Smooth muscle cell (in vitro differentiated cells): ENCODE measurements at regions not wholly inside any gene's neighbourhood (a gene's known extent, or its start where the extent isn't known, plus 50 kb on each side); places are given as distances from the start of the nearest gene placed in this dataset.

Source experiments
- DNase-seq: peaks from one replicate; lab custom pipeline; 2025; ENCODE audit not compliant: unreplicated experiment; lab: John Stamatoyannopoulos, UW
- H2AFZ ChIP-seq: fragments of 200-600 bp; sonication (generic); 2 replicates; pipeline ENCODE4 v1.6.0; 2016; ENCODE audit warnings: antibody characterized with exemption, low read depth, mild to moderate bottlenecking
- H3F3A ChIP-seq: fragments of 200-600 bp; sonication (generic); 2 replicates; pipeline ENCODE4 v1.6.0; 2017; ENCODE audit warnings: antibody characterized with exemption, low read depth
- H3K27ac ChIP-seq: fragments of 200-600 bp; sonication (generic); 2 replicates; pipeline ENCODE4 v1.5.1; 2016; ENCODE audit warnings: low read depth, mild to moderate bottlenecking
- H3K27me3 ChIP-seq: fragments of 200-600 bp; sonication (generic); 2 replicates; pipeline ENCODE4 v1.6.1; 2016; ENCODE audit warnings: low read depth, mild to moderate bottlenecking
- H3K36me3 ChIP-seq: fragments of 200-600 bp; sonication (generic); 2 replicates; pipeline ENCODE4 v1.5.1; 2016; ENCODE audit warnings: low read depth
- H3K4me1 ChIP-seq: fragments of 200-600 bp; sonication (generic); 2 replicates; pipeline ENCODE4 v1.5.1; 2016; ENCODE audit warnings: low read depth
- H3K4me2 ChIP-seq: fragments of 200-600 bp; sonication (generic); 2 replicates; pipeline ENCODE4 v1.6.0; 2016; ENCODE audit warnings: mild to moderate bottlenecking
- H3K4me3 ChIP-seq: fragments of 200-600 bp; sonication (generic); 2 replicates; pipeline ENCODE4 v1.5.1; 2016; ENCODE audit warnings: mild to moderate bottlenecking
- H3K79me2 ChIP-seq: fragments of 200-600 bp; sonication (generic); 2 replicates; pipeline ENCODE4 v1.6.0; 2016; ENCODE audit warnings: low read depth, mild to moderate bottlenecking
- H3K9ac ChIP-seq: fragments of 200-600 bp; sonication (generic); 2 replicates; pipeline ENCODE4 v1.6.0; 2016; ENCODE audit warnings: low read depth
- H3K9me3 ChIP-seq: fragments of 200-600 bp; sonication (generic); replicated peaks from 2 replicates; pipeline ENCODE4 v1.5.1; 2016; ENCODE audit warnings: low read depth
- H4K20me1 ChIP-seq: fragments of 200-600 bp; sonication (generic); 2 replicates; pipeline ENCODE4 v1.6.0; 2016; ENCODE audit warnings: low read depth
- CTCF ChIP-seq: fragments of 200-600 bp; sonication (generic); IDR thresholded peaks from 2 replicates; pipeline ENCODE4 v1.5.1; 2017; ENCODE audit warnings: borderline replicate concordance, mild to moderate bottlenecking, antibody characterized with exemption; ENCODE audit not compliant: insufficient read depth, poor library complexity, severe bottlenecking
- WGBS: methylation state at CpG from one replicate; pipeline ENCODE4 v1.1.7; 2016; ENCODE audit warnings: low lambda C conversion rate; 5-methylcytosine and 5-hydroxymethylcytosine counted together

- Histone ChIP-seq H3K27me3 (no peaks in the 10 kb centered on the region), H3K79me2 (no peaks in the 10 kb centered on the region), H2AFZ (no peak overlapping the region), H3K4me1 (no peaks in the 10 kb centered on the region), H3K27ac (no peak overlapping the region), H3K9ac (no peak overlapping the region), H4K20me1 (no peaks in the 10 kb centered on the region), H3F3A (no peaks in the 10 kb centered on the region), H3K4me2 (no peak overlapping the region), H3K4me3 (no peak overlapping the region), H3K9me3 (no peaks in the 10 kb centered on the region), H3K36me3 (no peaks in the 10 kb centered on the region)
- no peak for DNase-seq
- 82% methylated on average over 3 of the region's 3 CpGs for WGBS
- TF ChIP-seq CTCF: peak; percentile 12
Observed at GRCh38 chr10:111856631-111857030, 326.9 kb downstream of the GPAM start.

DNA sequence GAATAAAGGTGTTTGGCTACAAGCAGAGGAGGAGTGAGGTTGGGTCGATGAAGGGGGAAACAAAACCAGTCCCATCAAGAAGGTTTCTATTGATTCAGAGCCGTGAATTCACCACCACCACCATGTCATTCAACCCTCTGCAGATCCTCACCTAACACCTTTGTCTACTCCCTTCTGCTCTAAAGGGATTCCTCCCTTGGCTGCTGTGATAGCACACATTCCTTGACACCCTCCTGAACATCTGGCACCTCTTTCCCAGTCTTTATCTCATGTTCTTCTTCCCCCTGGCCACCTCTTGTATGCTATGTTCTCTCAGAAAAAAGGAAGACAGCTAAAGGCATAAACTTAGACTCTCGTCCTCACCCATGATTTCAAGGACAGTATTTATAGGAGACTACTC is 318.0 kb downstream of the GPAM start:
- H3K4me1 ChIP-seq: no peaks in the 10 kb centered on the region
- DNase-seq: no peak
- no peak for TF ChIP-seq CTCF
- no peaks in the 10 kb centered on the region for H4K20me1 ChIP-seq
- H3K9me3 ChIP-seq: no peaks in the 10 kb centered on the region
- H3K4me3 ChIP-seq: no peak overlapping the region
- WGBS: 80% methylated on average over 3 of the region's 3 CpGs
- H3K4me2 ChIP-seq: no peak overlapping the region
- no peaks in the 10 kb centered on the region for H3K36me3 ChIP-seq
- H2AFZ ChIP-seq: no peak overlapping the region
- no peaks in the 10 kb centered on the region for H3K27me3 ChIP-seq
- no peak overlapping the region for H3K27ac ChIP-seq
- no peak overlapping the region for H3K9ac ChIP-seq
- H3F3A ChIP-seq: no peaks in the 10 kb centered on the region
- no peaks in the 10 kb centered on the region for H3K79me2 ChIP-seq

DNA sequence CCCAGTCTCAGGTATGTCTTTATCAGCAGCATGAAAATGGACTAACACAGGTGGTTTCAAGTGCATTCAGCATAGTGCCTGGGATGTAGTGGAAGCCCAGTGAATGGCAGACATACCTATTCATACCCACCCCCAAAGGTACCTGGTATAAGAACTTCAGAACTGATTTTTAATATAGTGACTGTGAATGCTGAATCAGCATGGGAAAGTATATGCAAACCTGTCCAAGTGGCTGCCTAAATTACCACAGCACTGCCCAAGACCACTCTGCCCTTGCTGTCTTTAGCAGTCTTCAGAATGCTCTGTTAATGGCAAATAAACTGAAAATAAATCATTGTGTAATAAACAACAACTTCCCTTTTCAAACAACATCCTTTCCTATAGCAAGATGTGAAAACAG is 312.1 kb downstream of the GPAM start:
- no peak overlapping the region for H3K27ac ChIP-seq
- H3K36me3 ChIP-seq: no peaks in the 10 kb centered on the region
- H3K4me3 ChIP-seq: no peak overlapping the region
- H2AFZ ChIP-seq: no peak overlapping the region
- no peak for DNase-seq
- H3K4me2 ChIP-seq: no peak overlapping the region
- no peaks in the 10 kb centered on the region for H3K79me2 ChIP-seq
- no peak overlapping the region for H3K9ac ChIP-seq
- no peaks in the 10 kb centered on the region for H3F3A ChIP-seq
- H3K9me3 ChIP-seq: no peaks in the 10 kb centered on the region
- no peaks in the 10 kb centered on the region for H4K20me1 ChIP-seq
- no peaks in the 10 kb centered on the region for H3K4me1 ChIP-seq
- no peak for TF ChIP-seq CTCF
- no peaks in the 10 kb centered on the region for H3K27me3 ChIP-seq

DNA sequence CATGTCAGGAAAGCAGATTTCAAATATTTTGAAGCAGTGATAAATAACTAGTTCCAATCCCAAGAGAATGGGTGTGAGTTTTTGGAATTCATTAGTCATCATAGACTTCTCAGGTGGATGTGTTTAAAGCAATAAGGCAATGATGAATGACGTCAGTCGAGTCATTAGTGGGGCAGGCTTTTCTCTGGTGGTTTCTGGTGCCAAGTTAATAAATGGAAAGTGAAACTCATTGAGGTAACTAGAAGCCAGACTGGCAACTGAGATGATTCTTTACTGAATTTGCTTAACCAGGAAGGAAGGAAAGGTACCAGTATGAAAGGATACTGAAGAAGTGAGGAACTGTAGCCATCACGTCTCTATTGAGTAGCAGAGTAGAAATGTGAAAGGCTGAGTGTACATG is 311.0 kb downstream of the GPAM start:
- WGBS: 61% methylated on average over 3 of the region's 3 CpGs
- no peak overlapping the region for H3K27ac ChIP-seq
- H3K4me2 ChIP-seq: no peak overlapping the region

More for the DNA sequence above, 311.0 kb downstream of the GPAM start:
- TF ChIP-seq CTCF: no peak
- DNase-seq: no peak
- no peaks in the 10 kb centered on the region for H3K4me1 ChIP-seq
- no peaks in the 10 kb centered on the region for H3K9me3 ChIP-seq
- no peak overlapping the region for H2AFZ ChIP-seq
- H3K9ac ChIP-seq: no peak overlapping the region
- no peaks in the 10 kb centered on the region for H4K20me1 ChIP-seq
- H3F3A ChIP-seq: no peaks in the 10 kb centered on the region
- H3K36me3 ChIP-seq: no peaks in the 10 kb centered on the region
- H3K27me3 ChIP-seq: no peaks in the 10 kb centered on the region
- no peak overlapping the region for H3K4me3 ChIP-seq
- H3K79me2 ChIP-seq: no peaks in the 10 kb centered on the region
